PC-3 (cell line): ENCODE measurements at regions not wholly inside any gene's neighbourhood (a gene's known extent, or its start where the extent isn't known, plus 50 kb on each side); places are given as distances from the start of the nearest gene placed in this dataset.

Experiments
- ATAC-seq: fragments of 200-7000 bp; cut with Tn5 transposase; 2 replicates; pipeline ENCODE4 v1.9.1; 2020; ENCODE audit warnings: mild to moderate bottlenecking, moderate library complexity
- BruUV-seq: library from RNA; stranded (reverse); fragments of 400-500 nt; replicated peaks from 2 replicates; lab custom pipeline; 2021; lab: Mats Ljungman, UMichigan
- CTCF ChIA-PET: fragments of 300-600 bp; sonication (Branson Sonifier 250); formaldehyde crosslinking; loops from one replicate; lab custom pipeline; 2022; ENCODE audit warnings: antibody characterized with exemption; lab: Charles Lee
- POLR2A ChIA-PET: fragments of 300-600 bp; sonication (Branson Sonifier 250); formaldehyde crosslinking; loops from one replicate; lab custom pipeline; 2022; ENCODE audit warnings: antibody characterized with exemption; ENCODE audit not compliant: unreplicated experiment; lab: Charles Lee
- DNase-seq: peaks from one replicate; pipeline ENCODE4 v3.0.0-alpha.2; 2015
- H2AFZ ChIP-seq: fragments of 300-600 bp; sonication (generic); 2 replicates; pipeline ENCODE4 v1.6.0; 2016; ENCODE audit warnings: antibody characterized with exemption, low read length
- H3F3A ChIP-seq: fragments of 300-600 bp; sonication (generic); one replicate; pipeline ENCODE4 v1.6.0; 2017; ENCODE audit warnings: antibody characterized with exemption, low read length, control low read depth, mild to moderate bottlenecking; ENCODE audit not compliant: unreplicated experiment
- H3K27ac ChIP-seq: fragments of 300-600 bp; sonication (generic); 2 replicates; pipeline ENCODE4 v1.5.1; 2016; ENCODE audit warnings: mild to moderate bottlenecking, low read length
- H3K27me3 ChIP-seq: fragments of 300-600 bp; sonication (generic); 2 replicates; pipeline ENCODE4 v1.6.1; 2016; ENCODE audit warnings: low read length, mixed read lengths
- H3K36me3 ChIP-seq: fragments of 300-600 bp; sonication (generic); 2 replicates; pipeline ENCODE4 v1.6.1; 2016; ENCODE audit warnings: low read depth, mixed run types, low read length, mixed read lengths
- H3K4me1 ChIP-seq: fragments of 300-600 bp; sonication (generic); 2 replicates; pipeline ENCODE4 v1.5.1; 2016; ENCODE audit warnings: low read length; ENCODE audit not compliant: insufficient read depth
- H3K4me2 ChIP-seq: fragments of 300-600 bp; sonication (generic); 2 replicates; pipeline ENCODE4 v1.6.0; 2016; ENCODE audit warnings: low read length
- H3K4me3 ChIP-seq: fragments of 300-600 bp; sonication (generic); 2 replicates; pipeline ENCODE4 v1.5.1; 2016; ENCODE audit warnings: mild to moderate bottlenecking, low read length, mixed read lengths
- H3K79me2 ChIP-seq: fragments of 300-600 bp; sonication (generic); 2 replicates; pipeline ENCODE4 v1.6.1; 2017; ENCODE audit warnings: low read length, mixed read lengths
- H3K9ac ChIP-seq: fragments of 300-600 bp; sonication (generic); 2 replicates; pipeline ENCODE4 v1.6.0; 2016; ENCODE audit warnings: mild to moderate bottlenecking, low read length
- H3K9me2 ChIP-seq: fragments of 300-600 bp; sonication (generic); replicated peaks from 2 replicates; pipeline ENCODE4 v1.6.1; 2016; ENCODE audit warnings: mixed run types, low read length, mixed read lengths
- H3K9me3 ChIP-seq: fragments of 300-600 bp; sonication (generic); 2 replicates; pipeline ENCODE4 v1.6.1; 2016; ENCODE audit warnings: low read length, mixed read lengths
- H4K20me1 ChIP-seq: fragments of 300-600 bp; sonication (generic); 2 replicates; pipeline ENCODE4 v1.6.1; 2016; ENCODE audit warnings: low read length, mixed read lengths
- EZH2 ChIP-seq: fragments of 300-600 bp; sonication (generic); IDR thresholded peaks from one replicate; pipeline ENCODE4 v1.6.1; 2017; ENCODE audit warnings: antibody characterized with exemption, mild to moderate bottlenecking, low read length; ENCODE audit not compliant: unreplicated experiment
- EZH2phosphoT487 ChIP-seq: fragments of 300-600 bp; sonication (generic); IDR thresholded peaks from 2 replicates; pipeline ENCODE4 v1.6.1; 2018; ENCODE audit warnings: mild to moderate bottlenecking, antibody characterized with exemption, low read length, borderline replicate concordance
- intact Hi-C: fragments of 100-400 bp; cut with micrococcal nuclease; formaldehyde crosslinking; loops from 2 replicates; pipeline ENCODE4 v1.9.0; 2023
- TF ChIP-seq, protein P1 (sequence below): fragments of 300-600 bp; sonication (generic); conservative IDR thresholded peaks from 2 replicates; pipeline ENCODE4 v1.5.1; 2017; ENCODE audit warnings: antibody characterized with exemption, low read depth, mild to moderate bottlenecking, low read length

DNA sequence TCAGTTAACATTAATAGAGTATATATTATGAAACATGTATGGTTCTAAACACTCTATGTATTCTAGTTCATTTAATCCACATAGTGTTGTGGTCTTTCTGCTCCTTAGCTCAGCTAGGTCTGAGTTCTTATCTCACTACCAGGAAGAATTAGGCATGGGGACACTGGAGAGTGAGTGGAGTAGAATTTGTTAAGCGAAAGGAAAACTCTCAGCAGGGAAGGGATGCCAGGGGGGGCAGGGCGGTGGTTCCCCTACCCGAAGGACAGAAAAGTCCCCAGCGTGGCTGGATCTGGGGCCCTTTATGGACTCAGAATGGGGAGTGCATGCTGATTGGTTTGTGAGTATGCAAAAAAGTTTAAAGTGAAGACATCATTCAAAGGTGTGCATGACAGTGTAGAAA, 727.5 kb downstream of the TBC1D32 start:
- H3K36me3 ChIP-seq: no peaks in the 10 kb centered on the region
- H4K20me1 ChIP-seq: no peaks in the 10 kb centered on the region
- intact Hi-C loops: no loop called here
- H2AFZ ChIP-seq: no peak overlapping the region
- ChIA-PET CTCF (no interaction called here), POLR2A (no interaction called here)
- H3K4me3 ChIP-seq: no peak overlapping the region
- no peaks in the 10 kb centered on the region for H3F3A ChIP-seq
- DNase-seq (no peak), ATAC-seq (no peak)
- H3K9me2 ChIP-seq: no peaks in the 10 kb centered on the region
- H3K9ac ChIP-seq: no peak overlapping the region
- BruUV-seq: no TSS peak
- H3K4me1 ChIP-seq: no peaks in the 10 kb centered on the region
- H3K9me3 ChIP-seq: no peaks in the 10 kb centered on the region
- no peaks in the 10 kb centered on the region for H3K79me2 ChIP-seq
- TF ChIP-seq EZH2 (no peak), EZH2phosphoT487 (no peak)
- TF ChIP-seq, protein P1, sequence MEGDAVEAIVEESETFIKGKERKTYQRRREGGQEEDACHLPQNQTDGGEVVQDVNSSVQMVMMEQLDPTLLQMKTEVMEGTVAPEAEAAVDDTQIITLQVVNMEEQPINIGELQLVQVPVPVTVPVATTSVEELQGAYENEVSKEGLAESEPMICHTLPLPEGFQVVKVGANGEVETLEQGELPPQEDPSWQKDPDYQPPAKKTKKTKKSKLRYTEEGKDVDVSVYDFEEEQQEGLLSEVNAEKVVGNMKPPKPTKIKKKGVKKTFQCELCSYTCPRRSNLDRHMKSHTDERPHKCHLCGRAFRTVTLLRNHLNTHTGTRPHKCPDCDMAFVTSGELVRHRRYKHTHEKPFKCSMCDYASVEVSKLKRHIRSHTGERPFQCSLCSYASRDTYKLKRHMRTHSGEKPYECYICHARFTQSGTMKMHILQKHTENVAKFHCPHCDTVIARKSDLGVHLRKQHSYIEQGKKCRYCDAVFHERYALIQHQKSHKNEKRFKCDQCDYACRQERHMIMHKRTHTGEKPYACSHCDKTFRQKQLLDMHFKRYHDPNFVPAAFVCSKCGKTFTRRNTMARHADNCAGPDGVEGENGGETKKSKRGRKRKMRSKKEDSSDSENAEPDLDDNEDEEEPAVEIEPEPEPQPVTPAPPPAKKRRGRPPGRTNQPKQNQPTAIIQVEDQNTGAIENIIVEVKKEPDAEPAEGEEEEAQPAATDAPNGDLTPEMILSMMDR: no peak
- H3K27me3 ChIP-seq: no peaks in the 10 kb centered on the region
- H3K27ac ChIP-seq: no peak overlapping the region
- no peak overlapping the region for H3K4me2 ChIP-seq

DNA sequence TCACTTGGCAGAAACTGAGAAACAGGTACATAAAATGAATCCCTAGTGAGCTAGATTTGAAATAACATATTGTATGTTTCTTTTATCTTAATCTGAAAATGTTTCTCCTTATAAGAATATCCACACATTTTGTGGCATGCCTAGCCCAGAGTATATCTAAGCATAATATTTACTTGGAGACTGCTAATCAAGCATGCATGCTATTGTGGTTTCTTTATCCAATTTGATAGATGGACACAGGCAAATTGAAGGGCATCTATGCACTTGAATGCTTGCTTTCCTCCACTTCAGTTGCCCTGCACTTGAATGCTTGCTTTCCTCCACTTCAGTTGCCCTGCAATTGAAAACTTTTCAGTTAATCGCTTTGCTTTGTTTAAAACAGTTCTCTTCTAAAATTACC, 729.8 kb downstream of the TBC1D32 start:
- Histone ChIP-seq H3K79me2 (no peaks in the 10 kb centered on the region), H3K4me1 (no peaks in the 10 kb centered on the region), H2AFZ (no peak overlapping the region), H3K27me3 (no peaks in the 10 kb centered on the region), H3K27ac (no peak overlapping the region), H3K9me2 (no peaks in the 10 kb centered on the region), H3K4me2 (no peak overlapping the region), H3K9ac (no peak overlapping the region), H4K20me1 (no peaks in the 10 kb centered on the region), H3K4me3 (no peak overlapping the region), H3K9me3 (no peaks in the 10 kb centered on the region), H3K36me3 (no peaks in the 10 kb centered on the region), H3F3A (no peaks in the 10 kb centered on the region)
- DNase-seq: no peak
- ATAC-seq: no peak
- TF ChIP-seq EZH2phosphoT487 (no peak), EZH2 (no peak)
- TF ChIP-seq, protein P1: no peak
- intact Hi-C loops: no loop called here
- CTCF ChIA-PET: no interaction called here
- POLR2A ChIA-PET: no interaction called here
- no TSS peak for BruUV-seq

- no peak for ATAC-seq
- intact Hi-C loops: no loop called here
- no peaks in the 10 kb centered on the region for H3K9me3 ChIP-seq
These were observed 743.7 kb downstream of the TBC1D32 start for GRCh38 chr6:120590611-120591010.

More at GRCh38 chr6:120590611-120591010, 743.7 kb downstream of the TBC1D32 start:
- H3K4me3 ChIP-seq: no peak overlapping the region
- TF ChIP-seq, protein P1: no peak
- no peak for TF ChIP-seq EZH2phosphoT487
- no peak for TF ChIP-seq EZH2
- no peaks in the 10 kb centered on the region for H3K4me1 ChIP-seq
- ChIA-PET CTCF (no interaction called here), POLR2A (no interaction called here)
- no peak overlapping the region for H2AFZ ChIP-seq
- H3K4me2 ChIP-seq: no peak overlapping the region
- H3K9ac ChIP-seq: no peak overlapping the region
- H3K27me3 ChIP-seq: no peaks in the 10 kb centered on the region
- no peaks in the 10 kb centered on the region for H3K9me2 ChIP-seq
- DNase-seq: no peak
- no peak overlapping the region for H3K27ac ChIP-seq
- no peaks in the 10 kb centered on the region for H3F3A ChIP-seq
- BruUV-seq: no TSS peak
- no peaks in the 10 kb centered on the region for H3K36me3 ChIP-seq
- no peaks in the 10 kb centered on the region for H4K20me1 ChIP-seq
- no peaks in the 10 kb centered on the region for H3K79me2 ChIP-seq
